Ammon's horn (tissue), 1 donor: ENCODE measurements at regions not wholly inside any gene's neighbourhood (a gene's known extent, or its start where the extent isn't known, plus 50 kb on each side); places are given as distances from the start of the nearest gene placed in this dataset.
"Not testable (repeated sequence)": the region's sequence is repeated elsewhere in the genome, so short reads cannot be mapped to it uniquely, and the experiment has no call there.

Source experiments
- DNase-seq: peaks from one replicate; pipeline ENCODE4 v3.0.0-alpha.2; 2016; ENCODE audit warnings: low spot score

GRCh38 chr20:12113468-12114371 is 196.0 kb downstream of the BTBD3 start:
- DNase-seq: peak; percentile 60

GRCh38 chr20:12129114-12129513 is 211.4 kb downstream of the BTBD3 start:
- DNase-seq: not testable (repeated sequence)

- not testable (repeated sequence) for DNase-seq
Measured at GRCh38 chr20:12129532-12129931, 211.8 kb downstream of the BTBD3 start.

- no peak for DNase-seq
Measured at GRCh38 chr20:12130781-12131180, 213.1 kb downstream of the BTBD3 start.

- no peak for DNase-seq
Measured at GRCh38 chr20:12133553-12133952, 215.9 kb downstream of the BTBD3 start.

- not testable (repeated sequence) for DNase-seq
Measured at GRCh38 chr20:12145951-12146350, 228.3 kb downstream of the BTBD3 start.

GRCh38 chr20:12152996-12153395 is 235.3 kb downstream of the BTBD3 start:
- no peak for DNase-seq

GRCh38 chr20:12153628-12154027 is 235.9 kb downstream of the BTBD3 start:
- DNase-seq: no peak

GRCh38 chr20:12156252-12156651 is 238.6 kb downstream of the BTBD3 start:
- no peak for DNase-seq

- no peak for DNase-seq
Measured at GRCh38 chr20:12159261-12159660, 241.6 kb downstream of the BTBD3 start.

- DNase-seq: no peak
Measured at GRCh38 chr20:12161734-12162133, 244.0 kb downstream of the BTBD3 start.

- DNase-seq: no peak
Measured at GRCh38 chr20:12166053-12166717, 248.5 kb downstream of the BTBD3 start.

GRCh38 chr20:12170406-12170805 is 252.7 kb downstream of the BTBD3 start:
- no peak for DNase-seq

GRCh38 chr20:12171923-12172524 is 254.3 kb downstream of the BTBD3 start:
- no peak for DNase-seq

- no peak for DNase-seq
Measured at GRCh38 chr20:12173347-12174012, 255.8 kb downstream of the BTBD3 start.

- DNase-seq: no peak
Measured at GRCh38 chr20:12175538-12175937, 257.8 kb downstream of the BTBD3 start.

GRCh38 chr20:12177657-12178293 is 260.1 kb downstream of the BTBD3 start:
- DNase-seq: peak; percentile 29

- DNase-seq: no peak
Measured at GRCh38 chr20:12179692-12180091, 262.0 kb downstream of the BTBD3 start.

GRCh38 chr20:12180107-12180661 is 262.5 kb downstream of the BTBD3 start:
- no peak for DNase-seq

GRCh38 chr20:12198281-12198680 is 280.6 kb downstream of the BTBD3 start:
- DNase-seq: no peak

- no peak for DNase-seq
Measured at GRCh38 chr20:12199703-12200102, 282.0 kb downstream of the BTBD3 start.
